ENCODE measurements at regions not wholly inside any gene's neighbourhood (a gene's known extent, or its start where the extent isn't known, plus 50 kb on each side); places are given as distances from the start of the nearest gene placed in this dataset.

GRCh38 chr4:130349745-130350144, 1253.8 kb downstream of the C4orf33 start:
- TF ChIP-seq ZBTB7A (IDR thresholded peaks at IDR 0.05; ENCODE audit: borderline replicate concordance, control insufficient read depth, low read depth, low read length) (no peak), JUN (IDR thresholded peaks at IDR 0.05; ENCODE audit: borderline replicate concordance, low read depth, low read length) (no peak), JUN (CRISPR knock-in tag; IDR thresholded peaks at IDR 0.05; ENCODE audit: borderline replicate concordance) (no peak), NRF1 (conservative IDR thresholded peaks at IDR 0.05 in 1 of 2, IDR thresholded peaks at IDR 0.05 in 1 of 2) (no peak), CHD2 (IDR thresholded peaks at IDR 0.05; ENCODE audit: low read depth, low read length) (no peak), BACH1 (tag; IDR thresholded peaks at IDR 0.05) (no peak), MEF2D (tag; conservative IDR thresholded peaks at IDR 0.05; ENCODE audit: low read depth) (no peak), ZNF76 (CRISPR knock-in tag; IDR thresholded peaks at IDR 0.05; ENCODE audit: borderline replicate concordance) (no peak), MAFG (tag; conservative IDR thresholded peaks at IDR 0.05) (no peak), EGR1 (conservative IDR thresholded peaks at IDR 0.05) (no peak), HOXB6 (CRISPR knock-in tag; IDR thresholded peaks at IDR 0.05; ENCODE audit: borderline replicate concordance) (no peak)
